Keratinocyte (primary cell): ENCODE measurements at regions not wholly inside any gene's neighbourhood (a gene's known extent, or its start where the extent isn't known, plus 50 kb on each side); places are given as distances from the start of the nearest gene placed in this dataset.

ENCODE experiments used
- CTCF ChIP-seq, 3 experiments: IDR thresholded peaks in 1 of 3; conservative IDR thresholded peaks in 1 of 3; optimal IDR thresholded peaks in 1 of 3; 2 replicates in 2 of 3; 3 replicates in 1 of 3; pipeline versions ENCODE3 to v1.5.1; 2011; ENCODE audit warnings: low read length in 3 of 3, mild to moderate bottlenecking in 3 of 3, moderate library complexity in 2 of 3, control low read depth in 1 of 3, inconsistent platforms in 1 of 3; ENCODE audit not compliant: insufficient read depth in 2 of 3; ENCODE audit errors: extremely low read depth in 1 of 3
- EZH2 ChIP-seq: IDR thresholded peaks from one replicate; pipeline ENCODE4 v1.6.1; 2012; ENCODE audit warnings: inconsistent platforms, mild to moderate bottlenecking, low read length, moderate library complexity

DNA sequence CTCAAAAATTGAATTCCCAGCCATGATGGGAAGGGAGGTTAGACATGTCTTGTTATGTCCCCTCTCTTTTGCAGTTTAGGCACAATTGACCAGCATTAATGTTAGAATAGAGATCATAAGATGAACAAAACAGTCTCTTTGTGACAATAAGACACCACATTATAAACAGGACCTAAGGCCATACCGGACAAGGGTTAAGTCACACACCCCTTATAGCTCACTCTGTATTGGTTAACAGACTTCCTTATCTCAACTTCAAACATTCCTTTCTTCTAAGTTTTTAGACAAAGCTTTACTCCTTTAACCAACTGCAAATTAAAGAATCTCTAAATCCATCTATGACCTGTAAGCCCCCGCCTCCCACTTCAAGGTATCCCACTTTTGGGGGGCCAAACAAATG is 81.1 kb upstream of the CPM start:
- TF ChIP-seq CTCF (optimal IDR thresholded peaks at IDR 0.05 in 1 of 3, IDR thresholded peaks at IDR 0.05 in 1 of 3, conservative IDR thresholded peaks at IDR 0.05 in 1 of 3; ENCODE audit: extremely low read depth in 1 of 3, insufficient read depth in 2 of 3, low read length in 3 of 3) (no peak), EZH2 (no peak)
